ENCODE measurements at regions not wholly inside any gene's neighbourhood (a gene's known extent, or its start where the extent isn't known, plus 50 kb on each side); places are given as distances from the start of the nearest gene placed in this dataset.

DNA sequence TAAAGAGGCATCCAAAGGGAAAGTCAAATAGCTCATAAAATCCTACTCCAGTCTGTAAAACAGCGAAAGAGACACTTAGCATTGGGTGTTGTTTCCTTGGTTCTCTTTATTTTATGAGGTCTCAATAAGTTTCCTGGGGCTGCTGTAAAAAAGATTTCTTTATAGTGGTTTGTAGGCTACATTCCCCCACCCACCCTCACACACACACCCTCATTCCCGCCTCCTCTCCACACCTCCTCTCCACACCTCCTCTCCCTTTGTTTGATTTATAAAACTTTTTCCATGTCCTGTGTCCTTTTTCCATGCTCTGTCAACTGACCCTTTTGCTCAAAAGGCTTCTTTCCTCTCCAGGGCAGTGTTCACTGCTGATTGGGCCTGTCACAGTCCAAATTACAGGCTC lies 178.9 kb upstream of the SOX9 start:
- no peak overlapping the region for H2BK5ac ChIP-seq (ENCODE audit: low read depth, low read length)
- no peak for FAIRE-seq
- no peaks in the 10 kb centered on the region for H4K20me1 ChIP-seq (replicated peaks in 1 of 2; ENCODE audit: control insufficient read depth in 1 of 2, insufficient read depth in 2 of 2, low read length in 2 of 2)
- H2AFZ ChIP-seq (ENCODE audit: low read length), result no peak overlapping the region
- DNase-seq (ENCODE audit: low read depth in 1 of 2, low spot score in 2 of 2), result no peak
- H2BK12ac ChIP-seq (ENCODE audit: low read depth, low read length), result no peak overlapping the region
- no peak overlapping the region for H3K4ac ChIP-seq (replicated peaks; ENCODE audit: insufficient read length, low read depth, low read length)
- H2AK5ac ChIP-seq (ENCODE audit: low read depth, low read length), result no peak overlapping the region
- no peak overlapping the region for H3K4me2 ChIP-seq (ENCODE audit: insufficient read depth in 1 of 2, low read depth in 2 of 2, low read length in 2 of 2)
- H3K56ac ChIP-seq (replicated peaks; ENCODE audit: insufficient read length, low read depth, low read length), result no peak overlapping the region
- H3K9ac ChIP-seq (replicated peaks in 1 of 4; ENCODE audit: extremely low read depth in 1 of 4, low read depth in 3 of 4, low read length in 3 of 4), result no peak overlapping the region
- POLR2A ChIA-PET (ENCODE audit: partially characterized antibody), result no interaction called here
- no peak overlapping the region for H2BK20ac ChIP-seq (ENCODE audit: low read length)
- H3K14ac ChIP-seq (ENCODE audit: insufficient read length), result no peak overlapping the region
- no peak overlapping the region for H3K27ac ChIP-seq (ENCODE audit: low read depth, low read length)
- H3K79me1 ChIP-seq (ENCODE audit: low read depth, low read length), result no peaks in the 10 kb centered on the region
- no peak overlapping the region for H4K8ac ChIP-seq (ENCODE audit: extremely low read depth, insufficient read depth, low read length)
- no peak overlapping the region for H4K5ac ChIP-seq (ENCODE audit: insufficient read length, low read depth, low read length)
- H2BK120ac ChIP-seq (replicated peaks; ENCODE audit: low read depth, low read length), result no peak overlapping the region
- no peaks in the 10 kb centered on the region for H3K27me3 ChIP-seq (replicated peaks in 1 of 4; ENCODE audit: control insufficient read depth in 3 of 4, extremely low read depth in 1 of 4, insufficient read depth in 3 of 4, low read length in 3 of 4)
- H3K4me3 ChIP-seq (ENCODE audit: extremely low read depth in 1 of 4, insufficient read depth in 2 of 4, low read depth in 3 of 4, low read length in 4 of 4), result no peak overlapping the region
- H3K4me1 ChIP-seq (replicated peaks in 1 of 4; ENCODE audit: control insufficient read depth in 3 of 4, insufficient read depth in 4 of 4, low read length in 3 of 4), result no peaks in the 10 kb centered on the region
- H4K91ac ChIP-seq (replicated peaks; ENCODE audit: insufficient read length, low read length), result no peak overlapping the region
- no peaks in the 10 kb centered on the region for H3K23me2 ChIP-seq (ENCODE audit: low read depth, low read length)
- no peak overlapping the region for H2BK15ac ChIP-seq (ENCODE audit: low read length)
- no peaks in the 10 kb centered on the region for H3K36me3 ChIP-seq (ENCODE audit: control insufficient read depth in 2 of 4, insufficient read depth in 4 of 4, low read length in 3 of 4)
- H3K23ac ChIP-seq (ENCODE audit: insufficient read length), result no peak overlapping the region
- 100% methylated on average over 2 of the region's 2 CpGs; no CpG with 5 or more reads in 1 of the 2 experiments for WGBS, 2 experiments (ENCODE audit: extremely low coverage in 1 of 2, insufficient coverage in 1 of 2, insufficient read length in 1 of 2, insufficient replicate concordance in 2 of 2, low coverage in 1 of 2, low lambda C conversion rate in 2 of 2, missing lambda C conversion rate in 1 of 2)
- H3K9me3 ChIP-seq (ENCODE audit: insufficient read depth in 2 of 2, low read depth in 1 of 2, low read length in 1 of 2), result peaks cover 3 to 4% of the 10 kb centered on the region in 2 experiments; a peak in 1 of 4 replicates
- TF ChIP-seq TEAD4 (IDR thresholded peaks at IDR 0.05; ENCODE audit: low read depth, low read length), result no peak
- no peak for TF ChIP-seq KDM1A (IDR thresholded peaks at IDR 0.05; ENCODE audit: borderline replicate concordance, low read length)
- no peak for TF ChIP-seq HDAC6 (IDR thresholded peaks at IDR 0.05; ENCODE audit: low read depth, low read length)
- TF ChIP-seq FOSL1 (IDR thresholded peaks at IDR 0.05; ENCODE audit: insufficient read depth, low read depth, low read length), result no peak
- no peak for TF ChIP-seq MAFK (IDR thresholded peaks at IDR 0.05; ENCODE audit: low read depth, low read length)
- no peak for TF ChIP-seq KDM4A (IDR thresholded peaks at IDR 0.05; ENCODE audit: low read depth, low read length, severe bottlenecking)
- no peak for TF ChIP-seq SIX5 (IDR thresholded peaks at IDR 0.05; ENCODE audit: low read depth, low read length)
- TF ChIP-seq GTF2F1 (IDR thresholded peaks at IDR 0.05; ENCODE audit: borderline replicate concordance, low read depth, low read length), result no peak
- TF ChIP-seq JUND (IDR thresholded peaks at IDR 0.05; ENCODE audit: low read length), result no peak
- CTCF ChIA-PET (ENCODE audit: partially characterized antibody), result interaction anchor here (1.6 kb wide), 1 partner anchor 16 kb away, joined by 6 read pairs; no protein-coding TSS in a partner anchor
- no peaks in the 10 kb centered on the region for H3K79me2 ChIP-seq (ENCODE audit: control insufficient read depth in 1 of 2, insufficient read depth in 2 of 2, low read length in 2 of 2)
- H3K18ac ChIP-seq (ENCODE audit: extremely low read depth, low read length), result no peak overlapping the region
